ENCODE measurements at regions not wholly inside any gene's neighbourhood (a gene's known extent, or its start where the extent isn't known, plus 50 kb on each side); places are given as distances from the start of the nearest gene placed in this dataset.

GRCh38 chr2:18372641-18373040 is 187.8 kb downstream of the RDH14 start:
- TF ChIP-seq EZH2phosphoT487 (IDR thresholded peaks at IDR 0.05; ENCODE audit: unreplicated experiment) (no peak), EZH2 (IDR thresholded peaks at IDR 0.05; ENCODE audit: low read depth, unreplicated experiment) (no peak), CTCF (conservative IDR thresholded peaks at IDR 0.05; ENCODE audit: low read depth in 2 of 2) (no peak), POLR2AphosphoS5 (IDR thresholded peaks at IDR 0.05; ENCODE audit: low read depth) (no peak)
